Skeletal muscle tissue (tissue), 3 donors: ENCODE measurements at regions not wholly inside any gene's neighbourhood (a gene's known extent, or its start where the extent isn't known, plus 50 kb on each side); places are given as distances from the start of the nearest gene placed in this dataset.

Source experiments
- H3K27ac ChIP-seq: one replicate; pipeline ENCODE4 v1.7.0; 2013; ENCODE audit warnings: mild to moderate bottlenecking, low read depth, low read length, inconsistent platforms
- H3K27me3 ChIP-seq, 3 donors: one replicate each; pipeline ENCODE4 v1.7.0; 2013; ENCODE audit warnings: low read length in 3 of 3; ENCODE audit not compliant: control insufficient read depth in 3 of 3, insufficient read depth in 3 of 3
- H3K36me3 ChIP-seq, 3 donors: one replicate each; pipeline ENCODE4 v1.7.0; 2013; ENCODE audit warnings: low read length in 3 of 3; ENCODE audit not compliant: control insufficient read depth in 3 of 3, insufficient read depth in 3 of 3
- H3K4me1 ChIP-seq, 3 donors: one replicate each; pipeline ENCODE4 v1.7.0; 2013; ENCODE audit warnings: low read length in 3 of 3, mild to moderate bottlenecking in 3 of 3; ENCODE audit not compliant: control insufficient read depth in 3 of 3, insufficient read depth in 3 of 3
- H3K4me3 ChIP-seq, 3 donors: one replicate each; pipeline ENCODE4 v1.7.0; 2013; ENCODE audit warnings: low read length in 3 of 3
- H3K9ac ChIP-seq, 3 donors: one replicate each; pipeline ENCODE4 v1.7.0; 2013; ENCODE audit warnings: low read length in 3 of 3, mild to moderate bottlenecking in 3 of 3, moderate library complexity in 2 of 3, low read depth in 1 of 3
- H3K9me3 ChIP-seq, 3 donors: one replicate each; pipeline ENCODE4 v1.7.0; 2013; ENCODE audit warnings: low read length in 3 of 3; ENCODE audit not compliant: control insufficient read depth in 3 of 3
- donor health status: Osteomylitis.

DNA sequence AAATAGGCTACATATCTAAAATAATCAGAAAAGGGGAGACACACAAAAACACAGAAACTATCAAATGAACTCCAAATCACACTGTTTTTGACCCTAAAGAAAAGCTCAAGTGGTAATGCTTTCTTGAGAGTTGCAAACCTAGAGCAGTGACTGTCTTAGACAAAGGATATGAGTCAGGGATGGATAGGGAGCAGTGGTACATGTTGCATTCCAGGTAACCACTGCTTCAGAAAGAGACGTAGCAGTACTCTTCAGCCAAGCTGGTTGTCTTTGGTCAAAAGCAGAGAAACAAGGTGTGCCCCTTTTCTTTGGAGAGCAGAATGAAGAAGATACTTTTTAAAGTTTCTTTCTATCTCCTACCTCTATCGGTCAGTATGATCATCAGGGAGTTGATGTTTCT is 1003.6 kb downstream of the CDH9 start:
- Histone ChIP-seq H3K9me3 (peaks cover 0 to 2% (median 0%) of the 10 kb centered on the region in 3 donors), H3K4me1 (no peaks in the 10 kb centered on the region), H3K4me3 (no peak overlapping the region), H3K36me3 (no peaks in the 10 kb centered on the region), H3K9ac (no peak overlapping the region), H3K27ac (no peak overlapping the region), H3K27me3 (no peaks in the 10 kb centered on the region)

DNA sequence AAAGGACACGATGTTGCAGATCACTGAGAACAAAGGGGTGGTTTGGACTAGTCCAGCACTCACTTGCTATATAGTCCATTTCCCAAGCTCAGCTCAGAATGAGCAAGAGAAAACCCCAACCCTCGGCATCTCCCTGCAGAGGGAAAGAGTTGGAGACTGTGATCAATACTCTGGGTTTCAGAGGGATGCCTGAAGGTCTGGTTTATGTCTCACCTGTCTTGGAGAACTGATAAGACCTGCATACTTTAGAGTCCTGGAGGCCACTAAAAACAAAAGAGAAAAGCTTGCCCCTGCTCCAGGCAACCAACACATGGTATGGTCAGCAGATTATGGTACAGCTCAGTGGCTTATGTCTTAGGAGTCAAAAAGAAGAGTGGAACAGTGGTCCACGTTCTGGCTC is 1006.9 kb downstream of the CDH9 start:
- H3K27ac ChIP-seq: no peak overlapping the region
- no peak overlapping the region for H3K4me3 ChIP-seq
- no peaks in the 10 kb centered on the region for H3K27me3 ChIP-seq
- no peaks in the 10 kb centered on the region for H3K36me3 ChIP-seq
- no peaks in the 10 kb centered on the region for H3K4me1 ChIP-seq
- no peak overlapping the region for H3K9ac ChIP-seq
- H3K9me3 ChIP-seq: peaks cover 0 to 2% (median 0%) of the 10 kb centered on the region in 3 donors

DNA sequence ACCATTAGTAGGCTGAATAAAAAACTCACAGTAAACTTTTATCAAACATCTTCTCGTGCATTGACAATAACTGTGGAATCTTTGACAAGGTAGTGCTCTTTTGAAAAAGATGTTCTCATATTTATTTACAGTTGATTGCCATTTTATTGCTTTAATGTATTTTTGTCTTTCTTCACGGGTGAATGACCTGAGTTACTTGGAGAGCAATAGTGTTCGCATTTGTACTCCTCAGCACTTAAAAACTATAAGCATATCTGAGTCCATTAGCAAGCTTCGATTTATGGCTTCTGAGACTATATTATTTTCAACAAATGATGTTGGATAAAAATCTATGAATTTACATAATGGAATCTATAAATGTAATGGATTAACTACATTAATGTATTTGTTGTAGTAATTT is 1012.3 kb downstream of the CDH9 start:
- H3K36me3 ChIP-seq: no peaks in the 10 kb centered on the region
- no peak overlapping the region for H3K9ac ChIP-seq
- no peaks in the 10 kb centered on the region for H3K4me1 ChIP-seq
- H3K27ac ChIP-seq: no peak overlapping the region
- H3K9me3 ChIP-seq: peaks cover 0 to 2% (median 0%) of the 10 kb centered on the region in 3 donors
- H3K27me3 ChIP-seq: no peaks in the 10 kb centered on the region
- H3K4me3 ChIP-seq: no peak overlapping the region

DNA sequence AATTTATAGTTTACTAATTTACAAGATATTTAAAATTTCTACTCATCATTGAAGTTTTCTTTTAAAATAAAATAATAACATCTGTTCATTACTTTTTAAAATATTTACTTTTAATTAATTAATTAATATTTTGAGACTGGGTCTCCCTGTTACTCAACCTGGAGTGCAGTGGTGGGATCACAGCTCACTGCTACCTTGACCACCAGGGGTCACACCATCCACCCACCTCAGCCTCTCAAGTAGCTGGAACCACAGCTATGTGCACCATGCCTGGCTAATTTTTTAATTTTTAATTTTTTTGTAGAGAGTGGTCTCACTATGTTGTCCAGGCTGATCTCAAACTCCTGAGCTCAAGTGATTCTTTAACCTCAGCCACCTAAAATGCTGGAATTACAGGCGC is 1013.6 kb downstream of the CDH9 start:
- Histone ChIP-seq H3K4me1 (no peaks in the 10 kb centered on the region), H3K9me3 (no peaks in the 10 kb centered on the region)

DNA sequence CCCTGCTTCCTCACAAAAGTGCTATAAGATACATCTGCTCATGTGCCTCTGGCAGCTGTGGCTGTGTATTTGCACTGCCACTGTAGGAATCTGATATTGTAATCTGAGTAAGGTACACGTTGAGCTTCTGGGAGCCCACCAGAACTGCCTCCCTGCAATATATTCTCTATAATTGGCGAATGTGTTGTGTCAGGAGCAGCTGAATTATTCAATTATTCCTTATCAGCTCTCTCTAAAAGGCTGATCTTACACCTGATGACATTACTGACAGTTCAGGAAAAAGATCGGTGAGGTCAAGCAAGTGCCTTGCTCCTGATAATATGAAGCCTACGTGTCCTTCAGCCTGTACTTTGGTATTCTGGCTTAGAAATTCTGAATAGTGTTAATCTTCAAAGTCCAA is 1015.0 kb downstream of the CDH9 start:
- no peaks in the 10 kb centered on the region for H3K4me1 ChIP-seq
- H3K36me3 ChIP-seq: no peaks in the 10 kb centered on the region
- H3K9me3 ChIP-seq: no peaks in the 10 kb centered on the region
- no peak overlapping the region for H3K9ac ChIP-seq
- no peak overlapping the region for H3K27ac ChIP-seq
- no peaks in the 10 kb centered on the region for H3K27me3 ChIP-seq
- no peak overlapping the region for H3K4me3 ChIP-seq

More for the DNA sequence above, 1013.6 kb downstream of the CDH9 start:
- Histone ChIP-seq H3K27me3 (no peaks in the 10 kb centered on the region), H3K27ac (no peak overlapping the region), H3K4me3 (no peak overlapping the region), H3K36me3 (no peaks in the 10 kb centered on the region), H3K9ac (no peak overlapping the region)

DNA sequence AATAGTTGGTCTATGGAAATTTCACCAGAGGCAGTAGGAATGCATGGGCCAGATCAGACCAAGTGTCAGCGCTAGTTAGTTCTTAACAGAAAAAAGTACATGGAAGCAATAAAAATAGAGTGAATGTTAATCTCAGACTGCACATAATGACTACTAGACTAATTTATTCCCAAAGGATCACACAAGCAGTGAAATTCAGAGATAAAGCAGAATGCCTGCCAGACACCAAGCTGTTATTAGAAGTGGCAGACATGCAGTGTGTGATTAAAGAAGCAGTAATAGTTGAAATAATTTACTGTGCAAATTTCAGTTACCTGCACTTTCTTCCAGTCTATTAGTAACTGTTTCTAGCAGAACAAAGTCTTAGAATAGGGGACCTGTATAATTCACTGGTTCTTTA is 1024.2 kb downstream of the CDH9 start:
- no peak overlapping the region for H3K27ac ChIP-seq
- H3K27me3 ChIP-seq: no peaks in the 10 kb centered on the region
- H3K9me3 ChIP-seq: no peaks in the 10 kb centered on the region
- H3K4me3 ChIP-seq: no peak overlapping the region
- no peak overlapping the region for H3K9ac ChIP-seq
- H3K36me3 ChIP-seq: no peaks in the 10 kb centered on the region
- H3K4me1 ChIP-seq: no peaks in the 10 kb centered on the region

DNA sequence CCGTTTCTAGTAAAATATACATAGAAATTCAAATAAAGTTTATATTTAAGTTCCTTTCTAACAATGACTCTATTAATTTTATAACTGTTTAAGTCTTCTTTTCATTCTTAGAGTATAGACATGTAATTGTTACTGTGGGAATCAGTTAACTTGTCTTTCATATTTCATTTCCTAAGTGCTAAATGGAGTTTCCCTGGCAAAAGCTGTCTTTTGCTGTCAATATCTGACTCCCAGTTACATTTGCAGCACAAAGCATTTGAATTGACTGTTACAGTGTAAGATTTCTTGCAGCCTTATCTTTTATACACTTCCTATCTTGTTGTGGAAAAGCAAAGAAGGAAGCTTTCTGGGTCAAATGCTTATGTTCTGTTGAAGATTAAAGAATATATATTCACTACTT is 1026.3 kb downstream of the CDH9 start:
- Histone ChIP-seq H3K4me1 (no peaks in the 10 kb centered on the region), H3K27me3 (no peaks in the 10 kb centered on the region), H3K4me3 (no peak overlapping the region), H3K9ac (no peak overlapping the region), H3K27ac (no peak overlapping the region), H3K36me3 (no peaks in the 10 kb centered on the region), H3K9me3 (no peaks in the 10 kb centered on the region)

DNA sequence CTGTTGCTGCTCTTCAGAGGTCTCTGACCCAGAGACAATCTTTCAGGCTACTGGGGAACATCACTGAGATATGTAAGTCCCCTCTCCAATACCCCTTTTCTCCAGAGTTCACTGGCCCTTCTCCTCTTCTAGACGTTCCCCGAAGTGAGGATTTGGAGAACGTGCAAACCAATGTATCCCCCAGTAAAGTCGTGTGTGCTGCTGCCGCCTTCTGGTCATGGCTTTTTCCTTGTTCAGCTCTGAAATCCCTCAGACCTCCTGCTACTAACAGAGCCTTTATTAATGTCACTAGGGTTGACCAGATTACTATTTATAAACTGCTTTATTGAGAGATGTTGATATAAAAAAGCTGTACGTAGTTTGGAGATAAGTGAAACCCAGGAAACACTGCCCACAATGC is 1028.6 kb downstream of the CDH9 start:
- Histone ChIP-seq H3K4me1 (no peaks in the 10 kb centered on the region), H3K27ac (no peak overlapping the region)

DNA sequence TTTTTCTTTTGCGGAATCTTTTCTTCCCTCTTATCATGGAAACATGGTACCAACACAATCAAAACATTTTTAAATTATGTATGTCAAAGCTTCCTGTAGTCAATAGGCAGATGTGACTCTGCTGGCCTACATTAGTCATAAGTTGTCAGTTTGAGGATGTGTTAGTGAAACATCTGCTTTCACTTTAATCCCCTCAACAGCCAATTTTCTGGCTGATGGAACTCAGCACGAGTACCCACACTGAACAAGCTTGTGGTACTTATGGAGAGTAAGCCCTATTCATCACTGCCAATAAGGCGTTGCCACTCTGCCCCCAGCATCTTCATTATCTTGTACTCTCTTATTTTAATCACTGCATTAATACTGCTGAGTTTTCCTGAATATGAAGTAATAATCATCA is 1034.4 kb downstream of the CDH9 start:
- H3K4me3 ChIP-seq: no peak overlapping the region
- H3K9ac ChIP-seq: no peak overlapping the region
- no peaks in the 10 kb centered on the region for H3K9me3 ChIP-seq
- no peak overlapping the region for H3K27ac ChIP-seq
- H3K27me3 ChIP-seq: no peaks in the 10 kb centered on the region
- H3K36me3 ChIP-seq: no peaks in the 10 kb centered on the region
- H3K4me1 ChIP-seq: no peaks in the 10 kb centered on the region

More for the DNA sequence above, 1028.6 kb downstream of the CDH9 start:
- no peaks in the 10 kb centered on the region for H3K36me3 ChIP-seq
- no peaks in the 10 kb centered on the region for H3K27me3 ChIP-seq
- H3K9ac ChIP-seq: no peak overlapping the region
- no peak overlapping the region for H3K4me3 ChIP-seq
- no peaks in the 10 kb centered on the region for H3K9me3 ChIP-seq

DNA sequence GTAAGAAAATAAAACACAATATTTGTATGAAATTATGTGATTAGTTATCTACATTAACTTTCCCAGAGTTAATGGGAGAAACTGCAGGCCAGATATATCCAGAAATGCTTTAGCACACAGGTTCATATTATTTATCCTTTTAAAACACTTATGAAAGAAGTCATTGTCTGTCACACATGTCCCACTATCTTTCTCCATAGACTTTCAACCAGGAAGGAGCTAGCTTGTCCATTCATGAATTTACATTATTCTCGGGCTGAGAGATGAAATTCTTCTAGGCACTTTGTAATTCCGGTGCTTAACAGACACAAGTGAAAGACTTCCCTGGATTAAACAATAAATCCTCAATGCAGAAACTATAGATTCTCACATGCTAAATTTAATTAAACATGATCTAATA is 1043.2 kb downstream of the CDH9 start:
- no peaks in the 10 kb centered on the region for H3K36me3 ChIP-seq
- no peaks in the 10 kb centered on the region for H3K4me1 ChIP-seq
- no peaks in the 10 kb centered on the region for H3K9me3 ChIP-seq
- no peak overlapping the region for H3K27ac ChIP-seq
- no peaks in the 10 kb centered on the region for H3K27me3 ChIP-seq
- H3K9ac ChIP-seq: no peak overlapping the region
- no peak overlapping the region for H3K4me3 ChIP-seq

DNA sequence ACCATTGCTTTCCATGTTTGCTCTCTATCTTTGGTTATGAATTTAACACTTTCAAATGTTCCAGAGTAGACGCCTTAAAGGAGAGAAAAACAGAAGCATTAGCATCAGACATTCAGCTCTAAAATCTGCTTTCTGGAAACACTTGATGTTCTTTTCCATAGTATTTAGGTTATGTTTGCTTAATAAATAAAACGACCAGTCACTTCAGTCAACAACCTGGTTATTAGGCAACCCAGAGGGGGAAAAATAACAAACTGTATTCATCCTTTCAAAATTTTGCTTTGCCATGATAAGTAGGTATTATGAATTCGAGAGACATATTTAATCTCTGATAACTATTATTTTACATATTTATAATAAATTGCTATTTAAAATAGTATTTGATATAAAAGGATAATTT is 1044.7 kb downstream of the CDH9 start:
- no peak overlapping the region for H3K9ac ChIP-seq
- no peaks in the 10 kb centered on the region for H3K9me3 ChIP-seq
- no peaks in the 10 kb centered on the region for H3K4me1 ChIP-seq
- H3K27me3 ChIP-seq: no peaks in the 10 kb centered on the region
- H3K4me3 ChIP-seq: no peak overlapping the region
- H3K27ac ChIP-seq: no peak overlapping the region
- H3K36me3 ChIP-seq: no peaks in the 10 kb centered on the region
